Adrenal gland (tissue), 5 donors: ENCODE measurements at regions not wholly inside any gene's neighbourhood (a gene's known extent, or its start where the extent isn't known, plus 50 kb on each side); places are given as distances from the start of the nearest gene placed in this dataset.

Experiments
- CTCF ChIP-seq, 6 experiments: fragments of 450-650 bp in 4 of 6; fragments of 200-600 bp in 2 of 6; sonication (generic) in 1 of 6; IDR thresholded peaks; 1 replicate in 5 of 6; 2 replicates in 1 of 6; pipeline versions ENCODE4 v1.5.1 to v1.8.0; 2016 to 2021; ENCODE audit warnings: antibody characterized with exemption in 6 of 6, mild to moderate bottlenecking in 2 of 6, moderate library complexity in 1 of 6
- POLR2A ChIP-seq, 2 donors: fragments of 450-650 bp; IDR thresholded peaks; one replicate each; pipeline ENCODE4 v1.6.1; 2017; ENCODE audit warnings: antibody characterized with exemption in 2 of 2, mild to moderate bottlenecking in 2 of 2, moderate library complexity in 1 of 2
- donor health status: DM: no; HTN: no; CAD: no.

- TF ChIP-seq CTCF (IDR thresholded peaks at IDR 0.05) (peak in 1 of 6 experiments; percentile 8), POLR2A (IDR thresholded peaks at IDR 0.05) (no peak)
These were observed 151.8 kb upstream of the VLDLR start for GRCh38 chr9:2469681-2470221.
